ENCODE measurements at regions not wholly inside any gene's neighbourhood (a gene's known extent, or its start where the extent isn't known, plus 50 kb on each side); places are given as distances from the start of the nearest gene placed in this dataset.

DNA sequence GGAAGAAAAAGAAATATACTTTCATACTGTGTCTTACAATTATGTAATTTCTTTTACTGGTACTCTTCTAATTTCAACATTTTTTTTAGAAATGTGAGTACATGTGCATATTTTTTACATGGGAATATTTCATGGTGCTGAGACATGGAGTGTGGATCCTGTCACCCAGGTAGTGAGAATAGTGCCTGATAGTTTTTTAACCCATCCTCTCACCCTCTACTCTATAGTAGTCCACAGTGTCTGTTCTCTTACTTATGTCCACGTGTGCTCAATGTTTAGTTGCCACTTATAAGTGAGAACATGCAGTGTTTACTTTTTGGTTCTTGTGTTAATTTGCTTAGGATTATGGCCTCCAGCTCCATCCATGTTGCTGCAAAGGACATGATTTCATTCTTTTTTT is 548.8 kb downstream of the AACS start:
- TF ChIP-seq POLR2A (IDR thresholded peaks at IDR 0.05; ENCODE audit: extremely low read depth, insufficient read length), result no peak
- TF ChIP-seq, protein P1, sequence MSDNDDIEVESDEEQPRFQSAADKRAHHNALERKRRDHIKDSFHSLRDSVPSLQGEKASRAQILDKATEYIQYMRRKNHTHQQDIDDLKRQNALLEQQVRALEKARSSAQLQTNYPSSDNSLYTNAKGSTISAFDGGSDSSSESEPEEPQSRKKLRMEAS (IDR thresholded peaks at IDR 0.05; ENCODE audit: low read depth, low read length), result no peak
- no peak for TF ChIP-seq MYC (IDR thresholded peaks at IDR 0.05; ENCODE audit: low read depth, low read length)
- TF ChIP-seq, protein P2, sequence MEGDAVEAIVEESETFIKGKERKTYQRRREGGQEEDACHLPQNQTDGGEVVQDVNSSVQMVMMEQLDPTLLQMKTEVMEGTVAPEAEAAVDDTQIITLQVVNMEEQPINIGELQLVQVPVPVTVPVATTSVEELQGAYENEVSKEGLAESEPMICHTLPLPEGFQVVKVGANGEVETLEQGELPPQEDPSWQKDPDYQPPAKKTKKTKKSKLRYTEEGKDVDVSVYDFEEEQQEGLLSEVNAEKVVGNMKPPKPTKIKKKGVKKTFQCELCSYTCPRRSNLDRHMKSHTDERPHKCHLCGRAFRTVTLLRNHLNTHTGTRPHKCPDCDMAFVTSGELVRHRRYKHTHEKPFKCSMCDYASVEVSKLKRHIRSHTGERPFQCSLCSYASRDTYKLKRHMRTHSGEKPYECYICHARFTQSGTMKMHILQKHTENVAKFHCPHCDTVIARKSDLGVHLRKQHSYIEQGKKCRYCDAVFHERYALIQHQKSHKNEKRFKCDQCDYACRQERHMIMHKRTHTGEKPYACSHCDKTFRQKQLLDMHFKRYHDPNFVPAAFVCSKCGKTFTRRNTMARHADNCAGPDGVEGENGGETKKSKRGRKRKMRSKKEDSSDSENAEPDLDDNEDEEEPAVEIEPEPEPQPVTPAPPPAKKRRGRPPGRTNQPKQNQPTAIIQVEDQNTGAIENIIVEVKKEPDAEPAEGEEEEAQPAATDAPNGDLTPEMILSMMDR (IDR thresholded peaks at IDR 0.05; ENCODE audit: low read depth, low read length), result no peak
- DNase-seq (ENCODE audit: low read depth), result no peak
- no peak overlapping the region for H3K4me3 ChIP-seq (ENCODE audit: low read depth, low read length)

DNA sequence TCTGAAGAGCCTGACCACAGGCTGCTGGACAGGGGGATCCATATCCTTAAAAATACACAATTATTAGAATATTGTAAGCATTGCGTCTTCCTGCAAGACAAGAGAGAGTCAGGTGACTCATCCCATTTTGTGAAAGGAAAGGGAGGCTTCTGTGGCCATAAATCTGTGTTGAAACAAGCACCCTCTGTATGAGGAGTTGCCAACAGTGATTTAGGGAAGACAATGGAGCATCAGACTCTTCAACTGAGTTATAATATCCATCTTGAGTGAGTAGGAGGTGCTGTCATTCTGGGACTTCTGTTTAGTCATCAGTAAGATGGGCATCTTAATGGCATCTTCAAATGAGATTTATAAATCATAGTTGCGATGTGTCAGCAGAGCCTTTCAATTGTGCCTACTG is 554.5 kb downstream of the AACS start:
- TF ChIP-seq, protein P1 (IDR thresholded peaks at IDR 0.05; ENCODE audit: low read depth, low read length), result no peak
- TF ChIP-seq POLR2A (IDR thresholded peaks at IDR 0.05; ENCODE audit: extremely low read depth, insufficient read length) (no peak), MYC (IDR thresholded peaks at IDR 0.05; ENCODE audit: low read depth, low read length) (no peak)
- TF ChIP-seq, protein P2 (IDR thresholded peaks at IDR 0.05; ENCODE audit: low read depth, low read length), result no peak
- no peak for DNase-seq (ENCODE audit: low read depth)
- no peak overlapping the region for H3K4me3 ChIP-seq (ENCODE audit: low read depth, low read length)

- TF ChIP-seq POLR2A (IDR thresholded peaks at IDR 0.05; ENCODE audit: extremely low read depth, insufficient read length), result no peak
- TF ChIP-seq, protein P2 (IDR thresholded peaks at IDR 0.05; ENCODE audit: low read depth, low read length), result no peak
- TF ChIP-seq MYC (IDR thresholded peaks at IDR 0.05; ENCODE audit: low read depth, low read length), result no peak
- TF ChIP-seq, protein P1 (IDR thresholded peaks at IDR 0.05; ENCODE audit: low read depth, low read length), result no peak
- H3K4me3 ChIP-seq (ENCODE audit: low read depth, low read length), result no peak overlapping the region
- no peak for DNase-seq (ENCODE audit: low read depth)
These were observed 568.5 kb downstream of the AACS start for GRCh38 chr12:125633686-125634085.

DNA sequence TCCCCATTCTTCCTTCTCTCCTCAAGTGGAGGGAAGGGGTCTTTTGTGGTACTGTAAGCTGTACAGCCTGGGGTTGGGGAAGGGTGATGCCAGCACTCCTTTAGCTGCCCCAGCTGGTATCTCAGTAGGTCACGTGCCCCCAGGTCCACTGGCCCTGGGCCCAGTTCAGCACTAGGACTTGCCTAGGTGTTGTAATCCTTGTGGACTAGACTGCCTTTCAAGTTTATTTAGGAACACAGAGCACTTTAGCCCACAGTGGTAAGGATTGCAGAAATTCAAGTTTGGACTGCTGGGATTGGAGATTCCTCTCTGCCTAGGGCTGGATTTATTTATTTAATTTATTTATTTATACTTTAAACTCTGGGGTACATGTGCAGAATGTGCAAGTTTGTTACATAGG is 569.6 kb downstream of the AACS start:
- H3K4me3 ChIP-seq (ENCODE audit: low read depth, low read length), result no peak overlapping the region
- DNase-seq (ENCODE audit: low read depth), result no peak
- TF ChIP-seq MYC (IDR thresholded peaks at IDR 0.05; ENCODE audit: low read depth, low read length), result no peak

DNA sequence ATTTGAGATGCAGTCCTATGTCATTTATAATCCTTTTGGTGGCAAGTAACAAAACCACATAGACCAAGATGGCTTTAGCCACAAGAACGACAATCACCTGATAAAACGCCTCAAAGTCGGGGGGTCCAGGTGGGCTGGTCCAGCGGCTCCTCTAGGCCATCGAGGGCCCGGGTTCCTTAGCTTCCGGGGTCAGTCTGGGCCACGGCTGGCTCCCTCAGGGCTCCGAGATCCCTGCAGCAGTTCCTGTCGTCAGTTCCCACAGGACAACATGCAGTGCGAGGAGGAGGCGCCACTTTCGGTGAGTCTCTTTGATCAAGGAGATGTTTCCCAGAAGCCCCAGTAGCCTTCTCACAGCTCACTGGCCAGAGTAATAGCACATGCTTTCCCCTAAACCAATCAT is 574.6 kb downstream of the AACS start:
- TF ChIP-seq, protein P1 (IDR thresholded peaks at IDR 0.05; ENCODE audit: low read depth, low read length), result no peak
- TF ChIP-seq MYC (IDR thresholded peaks at IDR 0.05; ENCODE audit: low read depth, low read length) (no peak), POLR2A (IDR thresholded peaks at IDR 0.05; ENCODE audit: extremely low read depth, insufficient read length) (no peak)
- TF ChIP-seq, protein P2 (IDR thresholded peaks at IDR 0.05; ENCODE audit: low read depth, low read length), result no peak
- no peak for DNase-seq (ENCODE audit: low read depth)

GRCh38 chr12:125643055-125643454 is 577.8 kb downstream of the AACS start:
- no peak for DNase-seq (ENCODE audit: low read depth)
- no peak overlapping the region for H3K4me3 ChIP-seq (ENCODE audit: low read depth, low read length)
- TF ChIP-seq, protein P1 (IDR thresholded peaks at IDR 0.05; ENCODE audit: low read depth, low read length), result no peak

More for the DNA sequence above, 574.6 kb downstream of the AACS start:
- no peak overlapping the region for H3K4me3 ChIP-seq (ENCODE audit: low read depth, low read length)

DNA sequence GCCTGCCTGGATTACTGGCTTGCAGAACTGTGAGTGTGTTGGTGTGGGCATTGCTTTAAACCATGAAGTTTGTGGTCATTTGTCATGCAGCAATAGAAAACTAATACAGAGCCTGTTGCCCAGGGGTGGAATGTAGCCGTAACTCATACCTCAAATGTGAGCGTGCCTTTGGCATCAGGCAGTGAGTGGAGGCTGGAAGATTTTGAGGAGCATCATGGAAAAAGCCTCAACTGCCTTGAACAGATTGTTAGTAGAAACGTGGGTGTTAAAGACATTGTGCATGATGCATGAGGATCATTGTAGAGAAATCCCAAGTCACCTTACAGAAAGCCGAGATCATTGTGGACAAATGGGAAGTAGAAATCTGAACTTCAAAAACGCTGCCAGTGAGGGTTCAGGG is 580.5 kb downstream of the AACS start:
- TF ChIP-seq, protein P2 (IDR thresholded peaks at IDR 0.05; ENCODE audit: low read depth, low read length), result no peak
- TF ChIP-seq, protein P1 (IDR thresholded peaks at IDR 0.05; ENCODE audit: low read depth, low read length), result no peak
- no peak for TF ChIP-seq POLR2A (IDR thresholded peaks at IDR 0.05; ENCODE audit: extremely low read depth, insufficient read length)
- no peak overlapping the region for H3K4me3 ChIP-seq (ENCODE audit: low read depth, low read length)
- no peak for DNase-seq (ENCODE audit: low read depth)
